ENCODE measurements at regions not wholly inside any gene's neighbourhood (a gene's known extent, or its start where the extent isn't known, plus 50 kb on each side); places are given as distances from the start of the nearest gene placed in this dataset.
"Not testable (repeated sequence)": the region's sequence is repeated elsewhere in the genome, so short reads cannot be mapped to it uniquely, and the experiment has no call there.

GRCh38 chr7:131935180-131935579 lies 378.8 kb upstream of the PODXL start:
- no peaks in the 10 kb centered on the region for H3K4me1 ChIP-seq
- intact Hi-C loops (cut with DNase I), result no loop called here
- H3K4me3 ChIP-seq, result no peak overlapping the region
- no peak overlapping the region for H3K27ac ChIP-seq
- H3K36me3 ChIP-seq, result no peaks in the 10 kb centered on the region
- no peaks in the 10 kb centered on the region for H3K9me3 ChIP-seq
- DNase-seq (ENCODE audit: extremely low spot score in 2 of 2), result no peak
- TF ChIP-seq, protein P1, sequence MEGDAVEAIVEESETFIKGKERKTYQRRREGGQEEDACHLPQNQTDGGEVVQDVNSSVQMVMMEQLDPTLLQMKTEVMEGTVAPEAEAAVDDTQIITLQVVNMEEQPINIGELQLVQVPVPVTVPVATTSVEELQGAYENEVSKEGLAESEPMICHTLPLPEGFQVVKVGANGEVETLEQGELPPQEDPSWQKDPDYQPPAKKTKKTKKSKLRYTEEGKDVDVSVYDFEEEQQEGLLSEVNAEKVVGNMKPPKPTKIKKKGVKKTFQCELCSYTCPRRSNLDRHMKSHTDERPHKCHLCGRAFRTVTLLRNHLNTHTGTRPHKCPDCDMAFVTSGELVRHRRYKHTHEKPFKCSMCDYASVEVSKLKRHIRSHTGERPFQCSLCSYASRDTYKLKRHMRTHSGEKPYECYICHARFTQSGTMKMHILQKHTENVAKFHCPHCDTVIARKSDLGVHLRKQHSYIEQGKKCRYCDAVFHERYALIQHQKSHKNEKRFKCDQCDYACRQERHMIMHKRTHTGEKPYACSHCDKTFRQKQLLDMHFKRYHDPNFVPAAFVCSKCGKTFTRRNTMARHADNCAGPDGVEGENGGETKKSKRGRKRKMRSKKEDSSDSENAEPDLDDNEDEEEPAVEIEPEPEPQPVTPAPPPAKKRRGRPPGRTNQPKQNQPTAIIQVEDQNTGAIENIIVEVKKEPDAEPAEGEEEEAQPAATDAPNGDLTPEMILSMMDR (IDR thresholded peaks at IDR 0.05), result no peak
- TF ChIP-seq POLR2A (IDR thresholded peaks at IDR 0.05) (no peak), POLR2AphosphoS5 (IDR thresholded peaks at IDR 0.05; ENCODE audit: insufficient read depth in 1 of 2, low read depth in 1 of 2) (no peak)
- H3K27me3 ChIP-seq, result no peaks in the 10 kb centered on the region

GRCh38 chr7:131934452-131934851 lies 378.0 kb upstream of the PODXL start:
- H3K36me3 ChIP-seq, result no peaks in the 10 kb centered on the region
- no peaks in the 10 kb centered on the region for H3K9me3 ChIP-seq
- no peak for DNase-seq (ENCODE audit: extremely low spot score in 2 of 2)
- no peak overlapping the region for H3K27ac ChIP-seq
- H3K4me3 ChIP-seq, result no peak overlapping the region
- H3K27me3 ChIP-seq, result no peaks in the 10 kb centered on the region
- no peak for TF ChIP-seq POLR2AphosphoS5 (IDR thresholded peaks at IDR 0.05; ENCODE audit: insufficient read depth in 1 of 2, low read depth in 1 of 2)
- TF ChIP-seq, protein P1 (IDR thresholded peaks at IDR 0.05), result no peak
- no peak for TF ChIP-seq POLR2A (IDR thresholded peaks at IDR 0.05)
- H3K4me1 ChIP-seq, result no peaks in the 10 kb centered on the region
- intact Hi-C loops (cut with DNase I), result no loop called here

GRCh38 chr7:131933751-131934289 lies 377.4 kb upstream of the PODXL start:
- intact Hi-C loops (cut with DNase I), result no loop called here
- H3K4me3 ChIP-seq, result no peak overlapping the region
- no peaks in the 10 kb centered on the region for H3K27me3 ChIP-seq
- TF ChIP-seq, protein P1 (IDR thresholded peaks at IDR 0.05), result no peak
- TF ChIP-seq POLR2A (IDR thresholded peaks at IDR 0.05), result no peak
- TF ChIP-seq POLR2AphosphoS5 (IDR thresholded peaks at IDR 0.05; ENCODE audit: insufficient read depth in 1 of 2, low read depth in 1 of 2), result no peak
- H3K4me1 ChIP-seq, result no peaks in the 10 kb centered on the region
- DNase-seq (ENCODE audit: extremely low spot score in 2 of 2), result no peak
- no peaks in the 10 kb centered on the region for H3K36me3 ChIP-seq
- H3K27ac ChIP-seq, result no peak overlapping the region
- H3K9me3 ChIP-seq, result no peaks in the 10 kb centered on the region

DNA sequence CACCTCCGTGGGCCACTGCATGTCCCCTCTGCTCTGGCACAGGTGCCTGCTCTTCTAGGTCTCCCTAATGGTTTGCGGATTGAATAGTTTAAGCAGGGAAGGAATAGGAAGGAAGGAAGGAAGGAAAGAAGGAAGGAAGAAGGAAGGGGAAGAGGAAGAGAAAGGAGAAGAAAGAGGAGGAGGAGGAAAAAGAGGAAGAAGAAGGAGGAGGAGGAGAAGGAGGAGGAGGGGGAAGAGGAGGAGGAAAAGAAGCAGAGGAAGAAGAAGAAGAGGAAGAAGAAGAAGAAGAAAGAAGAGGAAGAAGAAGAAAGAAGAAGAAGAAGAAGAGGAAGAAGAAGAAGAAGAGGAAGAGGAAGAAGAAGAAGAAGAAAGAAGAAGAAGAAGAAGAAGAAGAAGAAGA lies 376.8 kb upstream of the PODXL start:
- intact Hi-C loops (cut with DNase I); H3K27ac ChIP-seq; H3K4me3 ChIP-seq; H3K27me3 ChIP-seq; H3K9me3 ChIP-seq; H3K4me1 ChIP-seq; H3K36me3 ChIP-seq; DNase-seq (ENCODE audit: extremely low spot score in 2 of 2): not testable (repeated sequence)

- Histone ChIP-seq H3K4me1 (no peaks in the 10 kb centered on the region), H3K27me3 (no peaks in the 10 kb centered on the region), H3K4me3 (no peak overlapping the region), H3K9me3 (no peaks in the 10 kb centered on the region), H3K36me3 (no peaks in the 10 kb centered on the region), H3K27ac (no peak overlapping the region)
- intact Hi-C loops (cut with DNase I), result no loop called here
- TF ChIP-seq POLR2AphosphoS5 (IDR thresholded peaks at IDR 0.05; ENCODE audit: insufficient read depth in 1 of 2, low read depth in 1 of 2) (no peak), POLR2A (IDR thresholded peaks at IDR 0.05) (no peak)
- TF ChIP-seq, protein P1 (IDR thresholded peaks at IDR 0.05), result no peak
- no peak for DNase-seq (ENCODE audit: extremely low spot score in 2 of 2)
These were observed 375.8 kb upstream of the PODXL start for GRCh38 chr7:131932271-131932670.

All from vagina (tissue), 2 donors.